ENCODE measurements at regions not wholly inside any gene's neighbourhood (a gene's known extent, or its start where the extent isn't known, plus 50 kb on each side); places are given as distances from the start of the nearest gene placed in this dataset.
"Not testable (repeated sequence)": the region's sequence is repeated elsewhere in the genome, so short reads cannot be mapped to it uniquely, and the experiment has no call there.

- TF ChIP-seq SPI1 (IDR thresholded peaks at IDR 0.05; ENCODE audit: low read depth, low read length) (no peak), POU2F2 (IDR thresholded peaks at IDR 0.05; ENCODE audit: low read depth, low read length) (no peak), TAF1 (IDR thresholded peaks at IDR 0.05; ENCODE audit: low read depth, low read length) (no peak), POLR2A (IDR thresholded peaks at IDR 0.05; ENCODE audit: low read depth, low read length) (no peak), POLR2AphosphoS5 (IDR thresholded peaks at IDR 0.05; ENCODE audit: low read depth, low read length) (no peak), PAX5 (IDR thresholded peaks at IDR 0.05; ENCODE audit: insufficient read depth, low read length, severe bottlenecking) (no peak)
- no peak for FAIRE-seq
- no peak for DNase-seq (ENCODE audit: insufficient read length, low spot score)
Observed at GRCh38 chr20:48366230-48366629, 461.6 kb downstream of the PREX1 start.

GRCh38 chr20:48364688-48365421 is 462.9 kb downstream of the PREX1 start:
- DNase-seq (ENCODE audit: insufficient read length, low spot score) (no peak), FAIRE-seq (peak; percentile 31)
- TF ChIP-seq PAX5 (IDR thresholded peaks at IDR 0.05; ENCODE audit: insufficient read depth, low read length, severe bottlenecking) = no peak
- peak; percentile 88 for TF ChIP-seq SPI1 (IDR thresholded peaks at IDR 0.05; ENCODE audit: low read depth, low read length)

- no peak for FAIRE-seq
- no peak for DNase-seq (ENCODE audit: insufficient read length, low spot score)
- TF ChIP-seq POLR2A (IDR thresholded peaks at IDR 0.05; ENCODE audit: low read depth, low read length) (no peak), PAX5 (IDR thresholded peaks at IDR 0.05; ENCODE audit: insufficient read depth, low read length, severe bottlenecking) (no peak), POU2F2 (IDR thresholded peaks at IDR 0.05; ENCODE audit: low read depth, low read length) (no peak), SPI1 (IDR thresholded peaks at IDR 0.05; ENCODE audit: low read depth, low read length) (no peak), POLR2AphosphoS5 (IDR thresholded peaks at IDR 0.05; ENCODE audit: low read depth, low read length) (no peak), TAF1 (IDR thresholded peaks at IDR 0.05; ENCODE audit: low read depth, low read length) (no peak)
Observed at GRCh38 chr20:48364055-48364454, 463.7 kb downstream of the PREX1 start.

- no peak for DNase-seq (ENCODE audit: insufficient read length, low spot score)
- TF ChIP-seq SPI1 (IDR thresholded peaks at IDR 0.05; ENCODE audit: low read depth, low read length) = peak; percentile 21; the same call in 1 of the 2 replicates
- TF ChIP-seq POLR2AphosphoS5 (IDR thresholded peaks at IDR 0.05; ENCODE audit: low read depth, low read length) = 0 out of 2 replicates have a peak, but pooled peaks have one; percentile 22
- TF ChIP-seq TAF1 (IDR thresholded peaks at IDR 0.05; ENCODE audit: low read depth, low read length) = no peak
- no peak for TF ChIP-seq POLR2A (IDR thresholded peaks at IDR 0.05; ENCODE audit: low read depth, low read length)
- TF ChIP-seq POU2F2 (IDR thresholded peaks at IDR 0.05; ENCODE audit: low read depth, low read length) = no peak
- no peak for TF ChIP-seq PAX5 (IDR thresholded peaks at IDR 0.05; ENCODE audit: insufficient read depth, low read length, severe bottlenecking)
- peak; percentile 55 for FAIRE-seq
Observed at GRCh38 chr20:48360342-48360975, 467.3 kb downstream of the PREX1 start.

- peak; percentile 55 for DNase-seq (ENCODE audit: insufficient read length, low spot score)
- TF ChIP-seq POLR2A (IDR thresholded peaks at IDR 0.05; ENCODE audit: low read depth, low read length) = no peak
- TF ChIP-seq PAX5 (IDR thresholded peaks at IDR 0.05; ENCODE audit: insufficient read depth, low read length, severe bottlenecking) = peak; percentile 27
- FAIRE-seq = peak; percentile 98
Observed at GRCh38 chr20:48359692-48360341, 468.0 kb downstream of the PREX1 start.

- FAIRE-seq; DNase-seq (ENCODE audit: insufficient read length, low spot score): not testable (repeated sequence)
Observed at GRCh38 chr20:48359055-48359390, 468.8 kb downstream of the PREX1 start.

GRCh38 chr20:48358176-48359054 is 469.4 kb downstream of the PREX1 start:
- DNase-seq (ENCODE audit: insufficient read length, low spot score) (no peak), FAIRE-seq (peak; percentile 35)
- TF ChIP-seq SPI1 (IDR thresholded peaks at IDR 0.05; ENCODE audit: low read depth, low read length) (no peak), POU2F2 (IDR thresholded peaks at IDR 0.05; ENCODE audit: low read depth, low read length) (no peak), POLR2A (IDR thresholded peaks at IDR 0.05; ENCODE audit: low read depth, low read length) (no peak), PAX5 (IDR thresholded peaks at IDR 0.05; ENCODE audit: insufficient read depth, low read length, severe bottlenecking) (no peak), POLR2AphosphoS5 (IDR thresholded peaks at IDR 0.05; ENCODE audit: low read depth, low read length) (no peak)

- DNase-seq (ENCODE audit: insufficient read length, low spot score) = no peak
- no peak for FAIRE-seq
- TF ChIP-seq TAF1 (IDR thresholded peaks at IDR 0.05; ENCODE audit: low read depth, low read length) (no peak), POLR2AphosphoS5 (IDR thresholded peaks at IDR 0.05; ENCODE audit: low read depth, low read length) (no peak), SPI1 (IDR thresholded peaks at IDR 0.05; ENCODE audit: low read depth, low read length) (no peak), POLR2A (IDR thresholded peaks at IDR 0.05; ENCODE audit: low read depth, low read length) (no peak), POU2F2 (IDR thresholded peaks at IDR 0.05; ENCODE audit: low read depth, low read length) (no peak), PAX5 (IDR thresholded peaks at IDR 0.05; ENCODE audit: insufficient read depth, low read length, severe bottlenecking) (no peak)
Observed at GRCh38 chr20:48357714-48358113, 470.1 kb downstream of the PREX1 start.

GRCh38 chr20:48354903-48355302 is 472.9 kb downstream of the PREX1 start:
- FAIRE-seq (no peak), DNase-seq (ENCODE audit: insufficient read length, low spot score) (no peak)
- TF ChIP-seq POU2F2 (IDR thresholded peaks at IDR 0.05; ENCODE audit: low read depth, low read length) (no peak), SPI1 (IDR thresholded peaks at IDR 0.05; ENCODE audit: low read depth, low read length) (no peak), POLR2A (IDR thresholded peaks at IDR 0.05; ENCODE audit: low read depth, low read length) (no peak), TAF1 (IDR thresholded peaks at IDR 0.05; ENCODE audit: low read depth, low read length) (no peak), POLR2AphosphoS5 (IDR thresholded peaks at IDR 0.05; ENCODE audit: low read depth, low read length) (no peak), PAX5 (IDR thresholded peaks at IDR 0.05; ENCODE audit: insufficient read depth, low read length, severe bottlenecking) (no peak)
